NCI-H69 (cell line): ENCODE measurements at regions not wholly inside any gene's neighbourhood (a gene's known extent, or its start where the extent isn't known, plus 50 kb on each side); places are given as distances from the start of the nearest gene placed in this dataset.

Source experiments
- DNase-seq: peaks from one replicate; lab custom pipeline; 2025; lab: John Stamatoyannopoulos, UW

- no peak for DNase-seq
Measured at GRCh38 chr10:10644676-10645385, 372.8 kb upstream of the CELF2 start.

- no peak for DNase-seq
Measured at GRCh38 chr10:10647331-10647730, 370.3 kb upstream of the CELF2 start.

GRCh38 chr10:10657139-10657760 is 360.4 kb upstream of the CELF2 start:
- DNase-seq, result no peak

- DNase-seq, result no peak
Measured at GRCh38 chr10:10658172-10658785, 359.4 kb upstream of the CELF2 start.

- DNase-seq, result no peak
Measured at GRCh38 chr10:10660054-10660453, 357.6 kb upstream of the CELF2 start.

DNA sequence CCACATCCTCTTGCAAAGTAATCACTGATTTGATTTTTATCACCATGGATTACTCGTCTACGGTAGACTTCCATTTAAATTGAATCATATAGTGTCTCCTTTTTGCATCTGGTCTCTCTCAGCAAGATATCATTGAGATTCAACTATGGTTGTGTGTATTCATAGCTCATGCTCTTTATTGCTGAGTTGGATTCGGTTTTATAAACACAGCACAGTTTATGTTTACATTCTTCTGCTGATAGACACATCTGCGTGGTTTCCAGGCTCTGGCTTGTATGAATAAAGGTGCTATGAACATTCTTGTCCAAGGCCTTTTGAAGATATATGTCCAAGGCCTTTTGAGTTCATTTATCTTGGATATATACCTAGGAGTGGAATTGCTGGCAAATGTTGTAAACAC is 356.5 kb upstream of the CELF2 start:
- no peak for DNase-seq

GRCh38 chr10:10662716-10663408 is 354.8 kb upstream of the CELF2 start:
- DNase-seq, result no peak

DNA sequence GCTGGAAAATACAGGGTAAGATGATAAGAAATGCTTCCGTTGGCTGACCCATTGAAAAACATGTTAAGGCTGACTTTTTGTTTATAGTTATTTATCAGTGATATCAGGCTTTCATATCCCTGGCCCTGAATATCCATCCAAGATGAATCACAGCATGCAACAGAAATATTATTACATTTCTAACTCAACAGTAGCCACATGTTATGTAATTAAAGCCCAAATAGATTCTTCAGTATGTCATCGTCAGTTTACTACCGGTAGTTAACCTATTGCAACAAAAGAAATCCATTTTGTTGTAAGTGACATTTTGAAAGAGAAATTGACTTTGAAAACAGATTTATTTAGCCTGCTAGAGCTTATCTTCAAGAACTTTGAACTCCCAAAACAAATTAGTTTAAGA is 354.1 kb upstream of the CELF2 start:
- DNase-seq, result no peak

DNA sequence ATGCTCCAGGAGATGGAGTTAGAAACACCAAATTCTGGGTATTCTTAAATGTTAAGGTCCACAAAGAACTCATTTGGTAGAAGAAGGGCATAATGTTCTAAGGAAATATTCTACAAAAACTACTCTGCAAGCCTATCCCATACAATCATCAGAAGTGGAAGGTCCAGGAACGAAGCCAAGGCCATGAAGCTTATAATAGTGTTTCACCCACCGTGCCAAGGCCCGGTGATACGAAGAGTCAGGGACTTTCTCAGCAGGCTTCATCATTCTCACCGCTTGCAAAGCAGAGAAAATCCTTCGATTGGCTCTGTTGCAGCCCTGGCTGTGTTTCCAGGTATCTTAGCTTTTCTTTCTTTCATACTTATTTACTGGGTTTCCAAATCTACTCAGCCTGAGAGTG is 351.9 kb upstream of the CELF2 start:
- DNase-seq, result no peak

DNA sequence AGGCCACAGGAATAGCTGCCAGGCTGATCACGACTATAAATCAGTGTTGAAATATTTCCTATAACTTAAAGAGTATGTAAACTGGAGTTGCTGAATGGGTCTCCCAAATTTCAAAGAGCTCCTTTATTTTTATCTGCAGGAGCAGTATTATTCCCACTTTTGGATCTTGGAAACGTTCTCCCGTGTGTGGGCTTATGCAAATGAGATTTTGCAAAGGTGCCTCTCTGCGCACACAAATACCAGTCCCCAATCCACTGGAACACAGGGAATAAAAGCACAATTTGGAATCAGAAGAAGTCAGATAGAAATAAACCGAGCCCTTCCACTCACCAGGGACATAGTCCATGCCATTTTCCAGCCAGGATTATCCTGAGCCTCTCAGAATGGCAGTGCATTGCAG is 350.2 kb upstream of the CELF2 start:
- no peak for DNase-seq

DNA sequence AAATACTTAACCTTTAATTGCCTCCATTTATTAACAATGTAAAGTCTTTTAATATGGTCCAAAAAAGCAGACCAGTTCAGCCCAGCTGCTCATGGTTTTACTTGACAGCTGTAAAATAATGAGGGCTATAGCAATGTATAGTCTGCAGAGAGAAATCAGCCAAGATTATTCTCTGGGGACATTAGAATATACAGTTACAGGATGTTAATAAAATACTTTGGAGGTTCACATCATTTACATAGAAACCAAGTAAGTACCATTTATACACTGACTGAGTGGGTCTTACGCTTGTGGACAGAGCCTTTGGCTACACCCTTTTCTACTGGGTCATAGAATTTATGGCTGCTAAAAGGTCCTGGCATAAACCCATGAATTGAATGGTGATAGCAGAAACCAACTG is 340.7 kb upstream of the CELF2 start:
- DNase-seq, result no peak

DNA sequence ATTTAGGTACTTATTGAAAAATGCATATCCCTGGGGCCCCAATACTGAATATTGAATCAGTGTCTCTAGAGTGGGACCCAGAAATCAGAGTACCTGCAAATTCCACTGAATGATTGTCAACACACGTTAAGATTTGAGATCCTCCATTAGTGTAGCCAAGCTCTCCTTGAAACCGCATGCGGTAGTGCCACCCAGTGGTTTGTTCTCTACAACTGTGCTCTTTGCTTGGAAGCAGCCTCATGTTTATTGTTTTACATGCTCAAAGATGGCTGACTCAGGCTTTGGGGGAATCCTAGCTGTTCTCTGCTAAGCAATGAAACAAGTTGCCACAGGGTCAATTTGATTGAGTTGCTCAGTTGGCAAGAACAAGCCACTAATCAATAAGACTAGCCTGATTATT is 340.2 kb upstream of the CELF2 start:
- peak; percentile 0 for DNase-seq

DNA sequence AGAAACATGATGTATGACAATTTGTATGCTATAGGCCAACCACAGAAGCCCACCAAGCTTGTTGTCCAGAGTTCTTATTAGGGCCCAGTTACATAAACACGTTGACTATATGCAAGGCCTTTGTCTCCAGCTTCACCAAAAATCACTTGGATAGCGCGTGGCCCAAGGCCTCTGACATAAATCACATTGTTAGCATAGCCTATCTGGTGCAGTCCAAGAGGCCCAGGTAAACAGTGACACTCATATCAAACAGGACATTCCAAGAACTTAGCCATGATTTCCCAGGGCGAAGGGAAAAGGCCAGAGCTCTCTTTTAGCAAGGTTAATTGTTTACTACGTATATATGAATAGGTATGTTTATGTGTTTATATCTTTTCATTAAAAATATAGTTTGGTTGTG is 337.2 kb upstream of the CELF2 start:
- DNase-seq, result no peak

DNA sequence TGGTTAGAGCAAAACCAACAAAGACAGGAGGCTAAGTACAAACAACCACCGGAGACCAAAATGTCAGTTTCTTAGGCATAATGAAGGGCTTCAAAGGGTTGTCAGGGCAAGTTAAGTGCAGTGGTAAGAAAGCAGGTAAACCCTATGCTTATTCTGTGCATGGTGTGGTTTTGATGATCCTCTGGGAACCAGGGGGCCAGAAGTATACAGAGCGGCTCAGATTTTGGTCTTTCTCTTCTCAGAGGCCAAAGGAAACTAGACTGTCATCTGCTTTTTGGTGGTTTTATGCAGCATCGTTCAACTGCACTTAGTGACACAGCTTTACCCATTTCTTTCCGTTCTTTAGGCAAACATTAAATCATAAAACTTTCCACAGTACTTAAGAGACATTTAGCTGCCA is 332.7 kb upstream of the CELF2 start:
- DNase-seq, result no peak

DNA sequence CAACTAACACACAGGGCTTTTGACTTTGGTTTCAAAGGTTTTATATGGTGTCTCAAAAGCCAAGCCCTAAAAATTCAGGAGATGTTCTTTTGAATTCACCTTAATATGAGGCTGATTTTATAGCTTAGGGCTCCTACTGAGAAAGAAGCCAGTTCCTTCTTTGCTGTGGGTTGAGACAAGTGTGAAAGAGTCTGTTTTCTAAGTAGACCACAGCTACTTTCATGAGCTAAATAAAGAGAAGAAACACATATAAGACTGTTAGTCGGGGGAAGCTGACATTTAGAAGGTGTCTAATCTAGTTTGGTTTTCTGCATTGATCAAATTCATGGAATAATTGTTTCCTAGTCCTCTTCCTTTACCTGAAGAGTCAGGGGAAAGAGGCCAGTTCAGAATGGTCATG is 332.1 kb upstream of the CELF2 start:
- DNase-seq, result no peak

GRCh38 chr10:10687751-10688150 is 329.9 kb upstream of the CELF2 start:
- DNase-seq, result no peak

- no peak for DNase-seq
Measured at GRCh38 chr10:10699427-10699826, 318.2 kb upstream of the CELF2 start.

- no peak for DNase-seq
Measured at GRCh38 chr10:10701084-10701611, 316.5 kb upstream of the CELF2 start.

DNA sequence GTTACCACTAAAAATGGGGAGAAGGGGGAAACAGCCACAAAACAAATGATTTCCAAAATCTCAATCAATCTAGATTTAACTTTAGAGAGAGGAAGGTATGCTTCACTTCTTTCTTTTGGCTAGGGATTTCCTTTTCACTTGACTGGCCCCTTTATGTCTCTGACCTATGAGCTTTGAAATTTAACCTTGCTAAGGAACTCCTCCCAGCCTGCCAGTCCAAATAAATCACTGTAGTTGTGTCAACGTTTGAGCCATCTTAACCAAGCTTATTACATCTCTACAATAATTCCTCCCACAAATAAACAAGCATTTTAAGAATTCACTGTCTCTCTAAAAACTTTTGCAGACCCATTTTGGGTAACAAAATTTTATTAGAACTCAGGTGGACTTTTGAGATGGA is 315.5 kb upstream of the CELF2 start:
- no peak for DNase-seq

DNA sequence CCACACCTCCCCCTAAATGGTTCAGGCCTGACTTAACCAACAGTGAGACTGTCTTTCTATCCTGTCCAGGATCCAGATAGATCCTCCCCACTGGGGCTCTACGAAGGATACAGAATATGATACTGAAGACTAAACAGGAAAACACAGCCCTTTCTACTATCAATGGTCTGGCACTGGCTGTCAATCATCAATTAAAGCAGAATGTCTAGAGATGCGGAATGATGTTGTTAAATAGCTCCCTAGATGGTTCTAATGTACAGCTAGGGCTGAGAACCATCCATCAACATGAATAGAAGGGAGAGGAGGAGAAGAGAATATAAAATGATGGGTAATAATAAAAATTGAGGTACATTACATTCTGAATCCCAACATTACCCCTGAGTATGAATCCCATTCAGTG is 314.3 kb upstream of the CELF2 start:
- DNase-seq, result no peak

DNA sequence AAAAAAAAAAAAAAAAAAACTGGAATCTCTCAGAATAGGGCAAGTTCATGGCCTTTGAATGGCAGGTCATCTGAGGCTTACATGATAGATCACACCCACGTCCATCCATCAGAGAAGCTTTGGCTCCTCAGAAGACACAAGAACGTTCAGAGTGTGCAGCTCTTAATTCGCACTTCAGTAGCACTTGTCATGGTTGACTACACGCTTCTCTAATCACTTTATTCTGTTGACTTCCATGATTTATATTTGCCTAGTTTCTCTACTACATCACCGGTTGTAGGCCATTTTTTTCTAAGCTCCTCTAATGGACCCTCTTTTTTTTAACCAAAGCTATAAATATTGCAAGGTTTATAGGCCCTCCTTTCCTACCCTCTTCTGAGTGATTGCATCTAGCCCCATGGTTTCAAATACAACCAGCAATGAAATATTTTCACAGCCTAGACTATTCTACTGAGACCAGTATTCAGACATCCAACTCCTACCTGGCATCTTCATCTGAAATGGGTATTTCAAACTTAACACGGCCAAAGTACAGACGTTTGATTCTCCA is 305.4 kb upstream of the CELF2 start:
- no peak for DNase-seq

DNA sequence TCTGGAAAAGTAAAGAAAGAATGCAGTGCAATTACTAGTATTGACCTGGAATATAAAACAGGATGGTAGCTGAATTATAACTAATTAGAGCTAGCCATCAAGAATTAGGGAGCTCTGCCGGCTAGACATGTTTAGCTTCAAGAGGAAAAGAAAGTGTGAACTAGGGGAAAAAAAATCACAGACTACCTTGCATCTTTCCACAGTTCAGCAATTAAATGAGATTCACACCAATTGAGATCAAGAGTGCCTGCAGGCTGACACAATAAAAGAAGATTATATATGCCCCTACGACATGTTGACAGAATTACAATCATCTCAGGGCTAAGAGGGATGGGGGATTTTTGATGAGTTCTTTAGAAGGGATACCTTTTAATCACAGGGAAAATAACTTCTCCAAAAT is 303.3 kb upstream of the CELF2 start:
- no peak for DNase-seq

GRCh38 chr10:10716972-10717371 is 300.7 kb upstream of the CELF2 start:
- no peak for DNase-seq
